ENCODE measurements at regions not wholly inside any gene's neighbourhood (a gene's known extent, or its start where the extent isn't known, plus 50 kb on each side); places are given as distances from the start of the nearest gene placed in this dataset.
"Not testable (repeated sequence)": the region's sequence is repeated elsewhere in the genome, so short reads cannot be mapped to it uniquely, and the experiment has no call there.

GRCh38 chr5:98391921-98392625 is 381.4 kb upstream of the RGMB start:
- H3K27ac ChIP-seq, result no peak overlapping the region
- TF ChIP-seq FOXP2 (optimal IDR thresholded peaks at IDR 0.05; ENCODE audit: control extremely low read depth, extremely low read length, insufficient read depth) (no peak), POLR2AphosphoS5 (IDR thresholded peaks at IDR 0.05; ENCODE audit: borderline replicate concordance, low read depth, low read length) (no peak), EZH2 (IDR thresholded peaks at IDR 0.05) (no peak)
- no peaks in the 10 kb centered on the region for H3K36me3 ChIP-seq (ENCODE audit: insufficient read depth, low read length)
- DNase-seq (ENCODE audit: low read depth, low spot score), result no peak
- H3K9ac ChIP-seq (ENCODE audit: insufficient read length), result no peak overlapping the region
- H3K9me3 ChIP-seq (ENCODE audit: low read depth, low read length), result no peaks in the 10 kb centered on the region
- H3K4me3 ChIP-seq, result no peak overlapping the region

DNA sequence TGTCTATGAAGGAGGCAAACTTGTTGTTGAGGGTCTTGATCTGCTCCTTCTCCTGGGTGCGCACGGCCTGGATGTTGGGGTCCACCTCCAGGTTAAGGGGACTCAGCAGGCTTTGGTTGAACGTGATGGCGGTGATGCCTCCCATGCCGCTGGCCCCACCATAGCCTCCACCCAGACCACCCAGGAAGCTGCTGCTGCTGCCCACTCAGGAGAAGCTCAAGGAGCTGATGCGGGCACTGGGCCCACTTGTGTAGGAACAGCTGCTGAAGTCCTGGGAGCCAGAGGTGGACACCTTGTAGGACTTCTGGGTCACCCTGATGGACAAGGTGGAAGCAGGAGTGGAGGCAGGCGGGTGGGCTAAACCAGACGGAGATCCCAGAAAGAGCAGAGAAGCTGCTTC is 380.3 kb upstream of the RGMB start:
- DNase-seq (ENCODE audit: low read depth, low spot score); H3K9ac ChIP-seq (ENCODE audit: insufficient read length): not testable (repeated sequence)

GRCh38 chr5:98397081-98397480 is 376.4 kb upstream of the RGMB start:
- DNase-seq (ENCODE audit: low read depth, low spot score), result no peak
- H3K36me3 ChIP-seq (ENCODE audit: insufficient read depth, low read length), result no peaks in the 10 kb centered on the region
- TF ChIP-seq EZH2 (IDR thresholded peaks at IDR 0.05), result no peak
- TF ChIP-seq POLR2AphosphoS5 (IDR thresholded peaks at IDR 0.05; ENCODE audit: borderline replicate concordance, low read depth, low read length), result no peak
- TF ChIP-seq FOXP2 (optimal IDR thresholded peaks at IDR 0.05; ENCODE audit: control extremely low read depth, extremely low read length, insufficient read depth), result no peak
- no peak overlapping the region for H3K27ac ChIP-seq
- no peak overlapping the region for H3K9ac ChIP-seq (ENCODE audit: insufficient read length)
- H3K9me3 ChIP-seq (ENCODE audit: low read depth, low read length), result no peaks in the 10 kb centered on the region
- no peak overlapping the region for H3K4me3 ChIP-seq

More for the DNA sequence above, 380.3 kb upstream of the RGMB start:
- not testable (repeated sequence) for H3K4me3 ChIP-seq; H3K36me3 ChIP-seq (ENCODE audit: insufficient read depth, low read length); H3K27ac ChIP-seq; H3K9me3 ChIP-seq (ENCODE audit: low read depth, low read length)

DNA sequence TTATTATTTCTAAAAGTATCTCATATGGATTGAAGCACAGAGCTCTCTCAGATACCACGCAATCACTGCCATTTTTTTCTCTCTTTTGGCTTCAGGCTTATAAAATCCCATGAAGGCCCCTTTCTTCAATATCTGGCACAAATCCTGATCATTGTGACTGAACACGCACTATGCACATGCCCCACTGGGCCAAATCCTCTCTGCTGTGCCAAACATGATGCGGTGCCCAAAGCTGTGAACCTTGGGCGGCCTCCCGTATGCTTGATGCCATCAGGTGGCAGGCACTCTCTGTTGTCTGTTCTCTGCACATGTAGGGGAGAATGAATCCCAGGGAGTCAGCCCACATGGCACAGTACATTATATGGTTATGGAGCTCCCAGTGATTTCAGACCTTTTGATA is 375.0 kb upstream of the RGMB start:
- no peaks in the 10 kb centered on the region for H3K36me3 ChIP-seq (ENCODE audit: insufficient read depth, low read length)
- H3K9me3 ChIP-seq (ENCODE audit: low read depth, low read length), result no peaks in the 10 kb centered on the region
- TF ChIP-seq POLR2AphosphoS5 (IDR thresholded peaks at IDR 0.05; ENCODE audit: borderline replicate concordance, low read depth, low read length) (no peak), FOXP2 (optimal IDR thresholded peaks at IDR 0.05; ENCODE audit: control extremely low read depth, extremely low read length, insufficient read depth) (no peak), EZH2 (IDR thresholded peaks at IDR 0.05) (no peak)
- DNase-seq (ENCODE audit: low read depth, low spot score), result no peak
- no peak overlapping the region for H3K4me3 ChIP-seq
- no peak overlapping the region for H3K9ac ChIP-seq (ENCODE audit: insufficient read length)
- H3K27ac ChIP-seq, result no peak overlapping the region

DNA sequence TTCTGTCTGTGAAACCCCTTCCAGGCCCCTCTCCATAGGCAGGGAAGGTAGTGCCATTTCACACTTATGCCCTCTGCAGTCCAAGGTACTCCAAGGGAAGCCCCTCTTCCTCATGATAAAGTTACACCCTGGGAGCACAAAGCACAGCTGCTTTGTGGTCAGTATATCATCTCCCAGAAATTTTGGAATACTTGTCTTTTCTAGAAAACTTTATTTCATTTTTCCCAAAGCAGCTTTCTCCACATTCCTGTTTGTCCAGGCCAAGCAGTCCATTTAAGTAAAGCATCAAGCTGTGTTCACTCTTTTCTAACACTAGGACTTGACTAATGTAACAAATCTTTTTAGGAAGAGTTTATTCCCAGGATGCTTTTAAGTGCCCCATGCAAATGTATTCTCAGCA is 371.8 kb upstream of the RGMB start:
- H3K4me3 ChIP-seq, result no peak overlapping the region
- no peak for TF ChIP-seq POLR2AphosphoS5 (IDR thresholded peaks at IDR 0.05; ENCODE audit: borderline replicate concordance, low read depth, low read length)
- no peak for TF ChIP-seq FOXP2 (optimal IDR thresholded peaks at IDR 0.05; ENCODE audit: control extremely low read depth, extremely low read length, insufficient read depth)
- no peak for TF ChIP-seq EZH2 (IDR thresholded peaks at IDR 0.05)

DNA sequence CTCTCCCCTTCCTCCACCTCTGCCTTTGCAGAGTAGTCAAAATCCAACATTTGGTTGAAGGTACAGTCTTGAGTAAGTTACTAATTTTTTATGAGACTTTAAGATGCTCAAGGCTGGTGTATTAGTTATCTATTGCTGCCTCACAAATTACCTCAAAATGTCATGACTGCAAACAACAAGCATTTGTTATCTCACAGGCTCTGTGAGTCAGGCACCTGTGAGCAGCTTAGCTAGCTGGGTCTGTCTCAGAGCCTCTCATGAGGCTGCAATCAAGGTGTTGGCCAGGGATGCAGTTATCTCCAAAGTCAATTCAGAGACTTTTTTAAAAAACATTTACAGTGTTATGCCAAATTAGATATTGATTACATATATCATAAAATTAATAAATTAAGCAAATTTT is 371.3 kb upstream of the RGMB start:
- H3K9ac ChIP-seq (ENCODE audit: insufficient read length), result no peak overlapping the region
- DNase-seq (ENCODE audit: low read depth, low spot score), result no peak
- no peak overlapping the region for H3K27ac ChIP-seq
- TF ChIP-seq FOXP2 (optimal IDR thresholded peaks at IDR 0.05; ENCODE audit: control extremely low read depth, extremely low read length, insufficient read depth), result no peak
- no peak for TF ChIP-seq EZH2 (IDR thresholded peaks at IDR 0.05)
- no peak for TF ChIP-seq POLR2AphosphoS5 (IDR thresholded peaks at IDR 0.05; ENCODE audit: borderline replicate concordance, low read depth, low read length)
- H3K36me3 ChIP-seq (ENCODE audit: insufficient read depth, low read length), result no peaks in the 10 kb centered on the region
- no peak overlapping the region for H3K4me3 ChIP-seq
- no peaks in the 10 kb centered on the region for H3K9me3 ChIP-seq (ENCODE audit: low read depth, low read length)

More for the DNA sequence above, 371.8 kb upstream of the RGMB start:
- Histone ChIP-seq H3K27ac (no peak overlapping the region), H3K9ac (ENCODE audit: insufficient read length) (no peak overlapping the region), H3K9me3 (ENCODE audit: low read depth, low read length) (no peaks in the 10 kb centered on the region), H3K36me3 (ENCODE audit: insufficient read depth, low read length) (no peaks in the 10 kb centered on the region)
- DNase-seq (ENCODE audit: low read depth, low spot score), result no peak

DNA sequence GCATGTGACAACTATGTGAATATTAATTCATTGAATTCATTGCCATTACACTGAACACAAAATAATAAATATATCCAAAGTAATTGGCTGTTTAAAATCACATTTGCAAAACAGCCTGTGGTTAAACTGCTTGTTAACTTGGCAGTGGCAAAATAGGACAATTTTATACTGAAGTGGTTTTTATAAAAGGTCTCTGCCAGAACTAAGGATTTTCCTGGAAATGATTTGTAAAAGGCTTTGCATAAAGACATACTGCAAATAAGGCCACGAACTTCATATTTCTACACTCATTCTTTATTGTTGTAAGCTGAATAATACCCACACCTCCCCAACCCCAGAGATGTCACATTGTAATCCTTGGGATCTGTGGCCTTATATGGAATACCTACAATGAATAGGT is 370.3 kb upstream of the RGMB start:
- DNase-seq (ENCODE audit: low read depth, low spot score), result no peak
- Histone ChIP-seq H3K36me3 (ENCODE audit: insufficient read depth, low read length) (no peaks in the 10 kb centered on the region), H3K27ac (no peak overlapping the region), H3K9me3 (ENCODE audit: low read depth, low read length) (no peaks in the 10 kb centered on the region), H3K9ac (ENCODE audit: insufficient read length) (no peak overlapping the region), H3K4me3 (no peak overlapping the region)
- no peak for TF ChIP-seq POLR2AphosphoS5 (IDR thresholded peaks at IDR 0.05; ENCODE audit: borderline replicate concordance, low read depth, low read length)

DNA sequence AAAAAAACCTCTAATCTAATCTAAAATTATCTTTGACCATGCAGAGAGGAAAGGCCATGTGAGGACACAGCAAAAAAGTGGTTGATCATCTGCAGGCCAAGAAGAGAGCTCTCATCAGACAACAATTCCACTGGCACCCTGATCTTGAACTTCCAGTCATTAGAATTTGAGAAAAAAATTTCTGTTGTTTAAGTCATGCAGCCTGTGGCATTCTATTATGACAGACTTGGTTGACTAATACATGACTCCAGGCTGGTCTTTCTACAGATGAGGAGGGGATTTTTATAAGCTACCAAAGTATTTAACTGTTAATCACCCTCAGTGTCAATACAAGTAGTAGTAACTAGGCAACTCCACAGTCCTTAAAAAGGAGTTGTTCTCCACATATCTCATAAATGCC is 358.5 kb upstream of the RGMB start:
- H3K4me3 ChIP-seq, result no peak overlapping the region
- H3K9ac ChIP-seq (ENCODE audit: insufficient read length), result no peak overlapping the region
- no peak for DNase-seq (ENCODE audit: low read depth, low spot score)
- no peak for TF ChIP-seq EZH2 (IDR thresholded peaks at IDR 0.05)
- no peak for TF ChIP-seq FOXP2 (optimal IDR thresholded peaks at IDR 0.05; ENCODE audit: control extremely low read depth, extremely low read length, insufficient read depth)
- TF ChIP-seq POLR2AphosphoS5 (IDR thresholded peaks at IDR 0.05; ENCODE audit: borderline replicate concordance, low read depth, low read length), result no peak
- no peaks in the 10 kb centered on the region for H3K36me3 ChIP-seq (ENCODE audit: insufficient read depth, low read length)
- no peak overlapping the region for H3K27ac ChIP-seq
- H3K9me3 ChIP-seq (ENCODE audit: low read depth, low read length), result no peaks in the 10 kb centered on the region

GRCh38 chr5:98415663-98416062 is 357.8 kb upstream of the RGMB start:
- DNase-seq (ENCODE audit: low read depth, low spot score), result no peak
- Histone ChIP-seq H3K9ac (ENCODE audit: insufficient read length) (no peak overlapping the region), H3K27ac (no peak overlapping the region), H3K36me3 (ENCODE audit: insufficient read depth, low read length) (no peaks in the 10 kb centered on the region), H3K4me3 (no peak overlapping the region), H3K9me3 (ENCODE audit: low read depth, low read length) (no peaks in the 10 kb centered on the region)
- TF ChIP-seq EZH2 (IDR thresholded peaks at IDR 0.05), result no peak
- no peak for TF ChIP-seq POLR2AphosphoS5 (IDR thresholded peaks at IDR 0.05; ENCODE audit: borderline replicate concordance, low read depth, low read length)
- no peak for TF ChIP-seq FOXP2 (optimal IDR thresholded peaks at IDR 0.05; ENCODE audit: control extremely low read depth, extremely low read length, insufficient read depth)

Data from SK-N-MC (cell line).